HUES6 (cell line): ENCODE measurements at regions not wholly inside any gene's neighbourhood (a gene's known extent, or its start where the extent isn't known, plus 50 kb on each side); places are given as distances from the start of the nearest gene placed in this dataset.

ENCODE experiments used
- H3K27ac ChIP-seq: 2 replicates; pipeline ENCODE4 v1.7.0; 2013; ENCODE audit warnings: low read depth, mild to moderate bottlenecking, low read length, inconsistent platforms
- H3K27me3 ChIP-seq: 2 replicates; pipeline ENCODE4 v1.6.1; 2013; ENCODE audit warnings: low read length; ENCODE audit not compliant: control insufficient read depth, insufficient read depth
- H3K36me3 ChIP-seq: 2 replicates; pipeline ENCODE4 v1.6.1; 2013; ENCODE audit warnings: low read length; ENCODE audit not compliant: control insufficient read depth, insufficient read depth
- H3K4me1 ChIP-seq: 2 replicates; pipeline ENCODE4 v1.6.1; 2013; ENCODE audit warnings: low read length; ENCODE audit not compliant: control insufficient read depth, insufficient read depth
- H3K4me3 ChIP-seq: 2 replicates; pipeline ENCODE4 v1.5.1; 2013; ENCODE audit warnings: low read depth, low read length
- H3K9ac ChIP-seq: one replicate; pipeline ENCODE4 v1.6.1; 2013; ENCODE audit warnings: mild to moderate bottlenecking, low read length
- H3K9me3 ChIP-seq: 2 replicates; pipeline ENCODE4 v1.6.1; 2013; ENCODE audit warnings: low read depth, low read length; ENCODE audit not compliant: control insufficient read depth, insufficient read depth

DNA sequence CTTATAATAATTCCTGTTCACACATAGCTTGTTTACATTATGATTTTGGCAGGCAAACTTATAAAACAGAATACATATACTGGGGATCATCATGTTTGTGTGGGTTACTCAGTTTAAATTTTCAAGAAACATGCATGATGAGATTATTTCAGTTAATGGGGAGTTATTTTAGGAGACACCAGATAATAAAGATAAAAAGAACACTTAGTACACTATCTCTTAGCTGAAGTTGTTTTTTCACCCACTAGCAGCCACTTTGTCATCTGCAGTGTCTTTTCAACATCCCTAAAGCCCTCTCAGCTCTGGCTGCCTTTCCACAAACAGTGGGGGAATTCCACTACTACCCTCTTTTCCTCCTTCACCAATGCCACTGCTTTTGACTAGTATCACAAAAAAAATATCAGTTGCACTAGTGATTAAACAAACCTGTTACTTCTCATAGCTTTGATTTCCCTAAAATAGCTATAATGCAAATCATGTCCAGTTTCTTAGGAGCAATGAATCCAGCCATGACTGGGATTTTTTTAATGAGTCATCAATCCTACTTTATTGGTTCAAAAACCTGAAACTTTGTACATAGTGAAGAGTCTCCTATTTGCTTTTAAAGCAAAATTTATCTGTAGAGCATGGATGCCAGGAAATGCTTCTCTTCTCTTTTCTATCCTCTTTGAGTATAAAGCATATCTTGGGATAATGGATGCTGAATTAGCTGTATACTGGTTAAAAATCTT is 156.7 kb upstream of the TFPI start:
- Histone ChIP-seq H3K9me3 (peaks cover 3% of the 10 kb centered on the region; the same call in 1 of the 2 replicates), H3K4me3 (no peak overlapping the region)

GRCh38 chr2:187715590-187715989 is 161.4 kb upstream of the TFPI start:
- H3K4me1 ChIP-seq: peaks cover 37% of the 10 kb centered on the region
- H3K4me3 ChIP-seq: no peak overlapping the region
- H3K9ac ChIP-seq: no peak overlapping the region
- H3K27me3 ChIP-seq: no peaks in the 10 kb centered on the region
- no peaks in the 10 kb centered on the region; the same call in 1 of the 2 replicates for H3K36me3 ChIP-seq
- H3K9me3 ChIP-seq: peaks cover 6% of the 10 kb centered on the region
- H3K27ac ChIP-seq: no peak overlapping the region; the same call in 1 of the 2 replicates

More for the DNA sequence above, 156.7 kb upstream of the TFPI start:
- Histone ChIP-seq H3K27me3 (no peaks in the 10 kb centered on the region), H3K9ac (no peak overlapping the region), H3K27ac (no peak overlapping the region), H3K36me3 (no peaks in the 10 kb centered on the region), H3K4me1 (peaks cover 7% of the 10 kb centered on the region)

DNA sequence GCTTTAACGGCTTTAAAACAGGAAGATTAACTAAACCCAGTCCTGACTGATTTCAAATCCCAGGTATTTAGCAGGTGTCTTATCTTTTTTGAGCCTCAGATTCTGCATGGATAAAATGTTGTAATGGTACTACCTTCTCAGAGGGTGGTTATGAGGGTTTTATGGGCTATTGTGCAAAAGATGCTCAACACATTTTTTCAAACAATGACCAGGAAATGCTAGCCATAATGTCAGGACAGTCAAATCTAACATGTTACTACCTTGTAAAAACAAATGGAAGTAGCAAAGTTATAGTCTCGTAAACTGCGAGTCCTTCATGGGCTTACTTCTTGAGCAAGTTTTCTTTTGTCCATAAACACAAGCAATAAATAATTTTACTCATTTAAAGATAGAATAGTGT is 162.1 kb upstream of the TFPI start:
- H3K4me3 ChIP-seq: no peak overlapping the region
- H3K9ac ChIP-seq: no peak overlapping the region
- H3K27ac ChIP-seq: no peak overlapping the region
- peaks cover 6% of the 10 kb centered on the region for H3K9me3 ChIP-seq
- peaks cover 37% of the 10 kb centered on the region for H3K4me1 ChIP-seq
- H3K27me3 ChIP-seq: no peaks in the 10 kb centered on the region
- no peaks in the 10 kb centered on the region; the same call in 1 of the 2 replicates for H3K36me3 ChIP-seq

DNA sequence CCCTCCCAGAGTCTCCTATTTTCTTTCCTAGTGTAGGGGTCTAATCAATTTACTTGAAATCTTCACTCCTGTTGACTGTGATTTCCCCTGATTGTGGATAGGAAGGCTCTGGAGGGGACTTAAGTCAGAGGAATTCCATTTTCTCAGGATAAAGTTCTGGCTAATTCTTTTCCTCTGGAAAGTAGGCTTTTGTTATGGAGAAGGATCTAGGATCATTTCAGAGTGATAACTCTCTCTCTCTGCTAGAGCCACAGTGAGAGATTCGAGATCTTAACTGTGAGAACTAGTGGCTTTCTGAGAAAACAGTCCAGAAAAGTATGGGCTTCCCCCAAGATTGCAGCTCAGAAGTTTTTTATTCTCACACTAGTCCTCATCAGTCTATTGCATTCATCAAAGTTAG is 163.9 kb upstream of the TFPI start:
- H3K27me3 ChIP-seq: no peaks in the 10 kb centered on the region
- H3K9me3 ChIP-seq: peaks cover 6% of the 10 kb centered on the region
- no peak overlapping the region for H3K27ac ChIP-seq
- no peak overlapping the region for H3K4me3 ChIP-seq
- H3K36me3 ChIP-seq: no peaks in the 10 kb centered on the region; the same call in 1 of the 2 replicates
- H3K4me1 ChIP-seq: peaks cover 33% of the 10 kb centered on the region
- H3K9ac ChIP-seq: no peak overlapping the region

GRCh38 chr2:187719510-187719909 is 165.3 kb upstream of the TFPI start:
- Histone ChIP-seq H3K27me3 (no peaks in the 10 kb centered on the region), H3K9me3 (peaks cover 6% of the 10 kb centered on the region), H3K27ac (0 out of 2 replicates have a peak overlapping the region, but pooled peaks have one; percentile 53), H3K4me3 (no peak overlapping the region), H3K9ac (no peak overlapping the region), H3K36me3 (no peaks in the 10 kb centered on the region; the same call in 1 of the 2 replicates), H3K4me1 (peaks cover 31% of the 10 kb centered on the region)

DNA sequence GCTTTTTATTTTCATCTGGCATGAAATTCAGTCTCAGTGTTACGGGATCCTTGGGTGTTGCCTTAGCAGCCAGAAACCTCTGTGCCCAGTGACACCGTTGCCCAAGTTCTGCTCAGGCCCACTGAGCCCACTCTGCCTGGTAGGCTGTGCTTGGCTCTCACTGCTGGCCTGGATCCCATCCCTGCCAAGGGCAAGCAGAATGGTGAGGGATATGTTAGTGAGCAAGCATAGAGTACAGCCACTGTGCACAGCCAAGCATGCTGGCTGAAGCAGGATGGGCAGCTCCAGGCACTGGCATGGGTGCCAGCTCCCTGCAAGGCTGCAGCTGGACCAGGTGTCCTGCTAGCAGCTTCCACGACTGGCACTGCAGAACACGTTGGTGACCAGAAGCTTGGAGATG is 194.7 kb upstream of the TFPI start:
- no peaks in the 10 kb centered on the region for H3K36me3 ChIP-seq

GRCh38 chr2:187749804-187750431 is 195.7 kb upstream of the TFPI start:
- Histone ChIP-seq H3K27ac (0 out of 2 replicates have a peak overlapping the region, but pooled peaks have one; percentile 47), H3K27me3 (no peaks in the 10 kb centered on the region), H3K4me1 (peaks cover 7% of the 10 kb centered on the region; the same call in 1 of the 2 replicates), H3K9ac (no peak overlapping the region), H3K4me3 (no peak overlapping the region), H3K9me3 (peaks cover 3% of the 10 kb centered on the region; the same call in 1 of the 2 replicates), H3K36me3 (no peaks in the 10 kb centered on the region)

More for the DNA sequence above, 194.7 kb upstream of the TFPI start:
- no peak overlapping the region for H3K9ac ChIP-seq
- H3K9me3 ChIP-seq: peaks cover 3% of the 10 kb centered on the region; the same call in 1 of the 2 replicates
- H3K27me3 ChIP-seq: no peaks in the 10 kb centered on the region
- peaks cover 7% of the 10 kb centered on the region; the same call in 1 of the 2 replicates for H3K4me1 ChIP-seq
- no peak overlapping the region for H3K27ac ChIP-seq
- no peak overlapping the region for H3K4me3 ChIP-seq

DNA sequence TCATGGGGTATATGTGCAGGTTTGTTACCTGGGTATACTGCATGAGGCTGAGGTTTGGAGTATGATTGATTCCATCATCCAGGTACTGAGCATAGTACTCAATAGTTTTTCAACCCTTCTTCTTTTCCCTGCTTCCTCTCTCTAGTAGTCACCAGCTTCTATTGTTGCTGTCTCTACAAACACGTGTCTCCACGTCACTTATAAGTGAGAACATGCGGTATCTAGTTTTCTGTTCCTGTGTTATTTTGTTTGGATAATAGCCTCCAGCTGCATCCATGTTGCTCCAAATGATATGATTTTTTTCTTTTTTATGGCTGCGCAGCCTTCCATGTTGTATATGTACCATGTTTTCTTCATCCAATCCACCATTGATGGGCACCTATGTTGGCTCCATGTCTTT is 214.8 kb upstream of the TFPI start:
- Histone ChIP-seq H3K27ac (no peak overlapping the region), H3K9me3 (no peaks in the 10 kb centered on the region), H3K27me3 (no peaks in the 10 kb centered on the region), H3K36me3 (no peaks in the 10 kb centered on the region), H3K4me3 (no peak overlapping the region), H3K9ac (no peak overlapping the region), H3K4me1 (no peaks in the 10 kb centered on the region)

GRCh38 chr2:187769437-187769836 is 215.2 kb upstream of the TFPI start:
- Histone ChIP-seq H3K27me3 (no peaks in the 10 kb centered on the region), H3K4me1 (no peaks in the 10 kb centered on the region)

GRCh38 chr2:187774551-187775071 is 220.4 kb upstream of the TFPI start:
- Histone ChIP-seq H3K4me3 (no peak overlapping the region), H3K9ac (no peak overlapping the region), H3K36me3 (no peaks in the 10 kb centered on the region), H3K4me1 (peaks cover 12% of the 10 kb centered on the region; the same call in 1 of the 2 replicates), H3K27ac (no peak overlapping the region), H3K27me3 (no peaks in the 10 kb centered on the region), H3K9me3 (no peaks in the 10 kb centered on the region)

More at GRCh38 chr2:187769437-187769836, 215.2 kb upstream of the TFPI start:
- Histone ChIP-seq H3K9me3 (no peaks in the 10 kb centered on the region), H3K9ac (no peak overlapping the region), H3K4me3 (no peak overlapping the region), H3K27ac (no peak overlapping the region), H3K36me3 (no peaks in the 10 kb centered on the region)

- peaks cover 12% of the 10 kb centered on the region; the same call in 1 of the 2 replicates for H3K4me1 ChIP-seq
- no peak overlapping the region for H3K4me3 ChIP-seq
- no peaks in the 10 kb centered on the region for H3K36me3 ChIP-seq
- H3K9ac ChIP-seq: no peak overlapping the region
- H3K9me3 ChIP-seq: no peaks in the 10 kb centered on the region
- H3K27ac ChIP-seq: no peak overlapping the region
- H3K27me3 ChIP-seq: no peaks in the 10 kb centered on the region
These were observed 221.0 kb upstream of the TFPI start for GRCh38 chr2:187775196-187775595.
